ENCODE measurements at regions not wholly inside any gene's neighbourhood (a gene's known extent, or its start where the extent isn't known, plus 50 kb on each side); places are given as distances from the start of the nearest gene placed in this dataset.

DNA sequence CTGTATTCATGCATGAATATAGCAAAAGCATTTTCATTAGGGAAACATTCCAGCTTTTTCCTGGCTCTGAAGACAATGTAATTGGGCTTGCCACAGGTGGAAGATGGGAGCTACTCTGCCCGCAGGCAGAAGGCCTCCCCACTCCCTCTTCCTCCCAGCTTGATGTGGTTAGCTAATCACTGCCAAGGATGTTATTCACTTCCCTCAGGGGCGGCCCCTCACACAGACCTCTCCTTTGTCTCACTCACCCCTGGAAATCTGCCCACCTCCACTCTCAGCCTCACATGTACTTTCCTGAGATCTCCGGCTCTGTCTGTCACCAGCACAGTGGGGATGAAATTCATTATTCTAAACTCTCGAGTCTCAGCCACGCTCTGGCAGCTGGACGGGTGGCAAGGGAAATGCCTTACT, 100.7 kb downstream of the ANKRD60 start:
- no peaks in the 10 kb centered on the region for H3K27me3 ChIP-seq (ENCODE audit: low read length)
- H3F3A ChIP-seq (ENCODE audit: low read length, unreplicated experiment): no peaks in the 10 kb centered on the region
- TF ChIP-seq EZH2phosphoT487 (IDR thresholded peaks at IDR 0.05; ENCODE audit: borderline replicate concordance, low read length) (peak; percentile 72; the same call in 1 of the 2 replicates), EZH2 (IDR thresholded peaks at IDR 0.05; ENCODE audit: low read length, unreplicated experiment) (no peak)
- TF ChIP-seq, protein P1, sequence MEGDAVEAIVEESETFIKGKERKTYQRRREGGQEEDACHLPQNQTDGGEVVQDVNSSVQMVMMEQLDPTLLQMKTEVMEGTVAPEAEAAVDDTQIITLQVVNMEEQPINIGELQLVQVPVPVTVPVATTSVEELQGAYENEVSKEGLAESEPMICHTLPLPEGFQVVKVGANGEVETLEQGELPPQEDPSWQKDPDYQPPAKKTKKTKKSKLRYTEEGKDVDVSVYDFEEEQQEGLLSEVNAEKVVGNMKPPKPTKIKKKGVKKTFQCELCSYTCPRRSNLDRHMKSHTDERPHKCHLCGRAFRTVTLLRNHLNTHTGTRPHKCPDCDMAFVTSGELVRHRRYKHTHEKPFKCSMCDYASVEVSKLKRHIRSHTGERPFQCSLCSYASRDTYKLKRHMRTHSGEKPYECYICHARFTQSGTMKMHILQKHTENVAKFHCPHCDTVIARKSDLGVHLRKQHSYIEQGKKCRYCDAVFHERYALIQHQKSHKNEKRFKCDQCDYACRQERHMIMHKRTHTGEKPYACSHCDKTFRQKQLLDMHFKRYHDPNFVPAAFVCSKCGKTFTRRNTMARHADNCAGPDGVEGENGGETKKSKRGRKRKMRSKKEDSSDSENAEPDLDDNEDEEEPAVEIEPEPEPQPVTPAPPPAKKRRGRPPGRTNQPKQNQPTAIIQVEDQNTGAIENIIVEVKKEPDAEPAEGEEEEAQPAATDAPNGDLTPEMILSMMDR (conservative IDR thresholded peaks at IDR 0.05; ENCODE audit: low read depth, low read length): no peak
- peak overlapping the region; percentile 57 for H3K4me2 ChIP-seq (ENCODE audit: low read length)
- H3K4me3 ChIP-seq (ENCODE audit: low read length): peak overlapping the region; percentile 4; the same call in 1 of the 2 replicates
- H4K20me1 ChIP-seq (ENCODE audit: low read length): no peaks in the 10 kb centered on the region
- intact Hi-C loops (cut with micrococcal nuclease): loop anchor here (1.0 to 5.0 kb wide), 2 partner anchors 15 to 430 kb away; no protein-coding TSS in a partner anchor
- ATAC-seq: peak; percentile 94
- H3K9ac ChIP-seq (ENCODE audit: low read length): no peak overlapping the region; the same call in 1 of the 2 replicates
- H3K9me2 ChIP-seq (replicated peaks; ENCODE audit: low read length): no peaks in the 10 kb centered on the region
- DNase-seq: peak; percentile 100
- H3K36me3 ChIP-seq (ENCODE audit: low read depth, low read length): no peaks in the 10 kb centered on the region
- no TSS peak for BruUV-seq (replicated peaks)
- no peak overlapping the region for H2AFZ ChIP-seq (ENCODE audit: low read length)
- no peaks in the 10 kb centered on the region for H3K79me2 ChIP-seq (ENCODE audit: low read length)
- peaks cover 9% of the 10 kb centered on the region for H3K9me3 ChIP-seq (ENCODE audit: low read length)
- CTCF ChIA-PET: interaction anchor here (0.5 to 0.6 kb wide), 3 partner anchors 40 to 357 kb away, joined by 3 to 5 read pairs (median 3); no protein-coding TSS in a partner anchor
- POLR2A ChIA-PET (ENCODE audit: unreplicated experiment): interaction anchor here (0.6 to 1.0 kb wide), 5 partner anchors 14 to 414 kb away, joined by 3 to 13 read pairs (median 5); no protein-coding TSS in a partner anchor
- peaks cover 43% of the 10 kb centered on the region for H3K4me1 ChIP-seq (ENCODE audit: insufficient read depth, low read length)
- H3K27ac ChIP-seq (ENCODE audit: low read length): peak overlapping the region; percentile 65

DNA sequence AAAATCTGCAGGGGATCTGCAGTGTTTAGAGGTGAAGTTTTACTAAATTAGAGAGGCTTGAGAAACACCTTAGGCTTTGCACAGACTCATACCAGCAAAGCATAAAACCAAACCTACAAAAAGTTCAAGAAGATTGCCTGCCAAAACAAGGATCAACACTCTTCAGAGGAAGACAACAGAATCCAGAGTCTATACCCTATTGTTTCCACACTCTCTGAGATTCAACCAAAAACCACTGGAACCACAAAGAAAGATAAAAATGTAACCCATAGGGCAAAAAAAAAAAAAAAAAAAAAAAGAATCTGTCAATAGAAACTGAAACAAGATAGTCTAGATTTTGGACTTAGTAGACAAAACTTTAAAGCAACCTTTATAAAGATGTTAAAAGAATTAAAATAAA, 102.7 kb downstream of the ANKRD60 start:
- Histone ChIP-seq H3F3A (ENCODE audit: low read length, unreplicated experiment) (no peaks in the 10 kb centered on the region), H3K4me1 (ENCODE audit: insufficient read depth, low read length) (peaks cover 23% of the 10 kb centered on the region), H3K9me3 (ENCODE audit: low read length) (peaks cover 9% of the 10 kb centered on the region), H2AFZ (ENCODE audit: low read length) (no peak overlapping the region), H3K36me3 (ENCODE audit: low read depth, low read length) (no peaks in the 10 kb centered on the region), H4K20me1 (ENCODE audit: low read length) (no peaks in the 10 kb centered on the region), H3K27ac (ENCODE audit: low read length) (no peak overlapping the region), H3K9me2 (replicated peaks; ENCODE audit: low read length) (no peaks in the 10 kb centered on the region), H3K4me2 (ENCODE audit: low read length) (no peak overlapping the region), H3K4me3 (ENCODE audit: low read length) (no peak overlapping the region), H3K79me2 (ENCODE audit: low read length) (no peaks in the 10 kb centered on the region), H3K27me3 (ENCODE audit: low read length) (no peaks in the 10 kb centered on the region), H3K9ac (ENCODE audit: low read length) (no peak overlapping the region)
- POLR2A ChIA-PET (ENCODE audit: unreplicated experiment): no interaction called here
- no TSS peak for BruUV-seq (replicated peaks)
- ATAC-seq (no peak), DNase-seq (no peak)
- intact Hi-C loops (cut with micrococcal nuclease): loop anchor here (5.0 kb wide), 1 partner anchor 428 kb away; no protein-coding TSS in a partner anchor
- CTCF ChIA-PET: no interaction called here
- TF ChIP-seq EZH2phosphoT487 (IDR thresholded peaks at IDR 0.05; ENCODE audit: borderline replicate concordance, low read length): no peak
- TF ChIP-seq, protein P1 (conservative IDR thresholded peaks at IDR 0.05; ENCODE audit: low read depth, low read length): no peak
- no peak for TF ChIP-seq EZH2 (IDR thresholded peaks at IDR 0.05; ENCODE audit: low read length, unreplicated experiment)

DNA sequence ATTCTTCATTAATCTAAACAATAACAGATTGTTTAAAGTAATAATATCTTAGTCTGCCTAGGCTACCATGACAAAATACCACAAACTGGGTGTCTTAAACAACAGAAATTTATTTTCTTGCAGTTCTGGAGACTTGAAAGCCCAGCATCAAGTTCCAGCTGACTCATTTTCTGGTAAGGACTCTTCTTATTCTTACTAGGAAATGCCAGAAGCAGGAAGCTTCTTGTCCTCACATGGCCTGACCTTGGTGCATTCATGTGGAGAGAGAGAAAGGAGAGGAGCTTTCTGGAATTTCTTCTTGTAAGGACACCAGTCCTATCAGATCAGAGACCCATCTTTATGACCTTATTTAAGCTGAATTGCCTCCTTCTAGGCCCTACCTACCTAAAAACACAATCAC, 110.5 kb downstream of the ANKRD60 start:
- no peaks in the 10 kb centered on the region for H3K9me2 ChIP-seq (replicated peaks; ENCODE audit: low read length)
- H2AFZ ChIP-seq (ENCODE audit: low read length): no peak overlapping the region
- no peak overlapping the region for H3K4me2 ChIP-seq (ENCODE audit: low read length)
- no peak for ATAC-seq
- H3K27me3 ChIP-seq (ENCODE audit: low read length): no peaks in the 10 kb centered on the region
- BruUV-seq (replicated peaks): no TSS peak
- intact Hi-C loops (cut with micrococcal nuclease): no loop called here
- H3F3A ChIP-seq (ENCODE audit: low read length, unreplicated experiment): no peaks in the 10 kb centered on the region
- no peaks in the 10 kb centered on the region for H4K20me1 ChIP-seq (ENCODE audit: low read length)
- no peak overlapping the region for H3K27ac ChIP-seq (ENCODE audit: low read length)
- H3K9me3 ChIP-seq (ENCODE audit: low read length): 0 out of 2 replicates have a peak, but pooled peaks cover 4% of the 10 kb centered on the region
- CTCF ChIA-PET: no interaction called here
- TF ChIP-seq EZH2 (IDR thresholded peaks at IDR 0.05; ENCODE audit: low read length, unreplicated experiment): no peak
- TF ChIP-seq EZH2phosphoT487 (IDR thresholded peaks at IDR 0.05; ENCODE audit: borderline replicate concordance, low read length): no peak
- TF ChIP-seq, protein P1 (conservative IDR thresholded peaks at IDR 0.05; ENCODE audit: low read depth, low read length): no peak
- no peaks in the 10 kb centered on the region for H3K36me3 ChIP-seq (ENCODE audit: low read depth, low read length)
- H3K79me2 ChIP-seq (ENCODE audit: low read length): no peaks in the 10 kb centered on the region
- no peak overlapping the region for H3K4me3 ChIP-seq (ENCODE audit: low read length)
- POLR2A ChIA-PET (ENCODE audit: unreplicated experiment): no interaction called here
- peaks cover 6% of the 10 kb centered on the region for H3K4me1 ChIP-seq (ENCODE audit: insufficient read depth, low read length)
- H3K9ac ChIP-seq (ENCODE audit: low read length): no peak overlapping the region
- no peak for DNase-seq
